HFFc6 (cell line): ENCODE measurements at regions not wholly inside any gene's neighbourhood (a gene's known extent, or its start where the extent isn't known, plus 50 kb on each side); places are given as distances from the start of the nearest gene placed in this dataset.

Experiments used
- DNase-seq: peaks from one replicate; pipeline ENCODE4 v3.0.0-alpha.2; 2018
- H3K27ac Mint-ChIP-seq: 2 replicates; pipeline ENCODE4 v1.8.0; 2020; ENCODE audit warnings: mild to moderate bottlenecking, mixed read lengths
- H3K27me3 Mint-ChIP-seq: 2 replicates; pipeline ENCODE4 v1.8.0; 2021; ENCODE audit warnings: mild to moderate bottlenecking, moderate library complexity, mixed read lengths; ENCODE audit not compliant: insufficient read depth
- H3K36me3 Mint-ChIP-seq: 2 replicates; pipeline ENCODE4 v1.8.0; 2021; ENCODE audit warnings: low read depth, mixed read lengths
- H3K4me1 Mint-ChIP-seq: 2 replicates; pipeline ENCODE4 v1.8.0; 2020; ENCODE audit warnings: low read depth, mixed read lengths
- H3K4me3 Mint-ChIP-seq: 2 replicates; pipeline ENCODE4 v1.8.0; 2020; ENCODE audit warnings: mild to moderate bottlenecking, moderate library complexity, mixed read lengths
- H3K9me3 Mint-ChIP-seq: 2 replicates; pipeline ENCODE4 v1.8.0; 2020; ENCODE audit warnings: mild to moderate bottlenecking, mixed read lengths
- CTCF ChIP-seq: fragments of 200-600 bp; sonication (generic); IDR thresholded peaks from 2 replicates; pipeline ENCODE4 v1.5.0; 2021; ENCODE audit warnings: antibody characterized with exemption, mild to moderate bottlenecking

DNA sequence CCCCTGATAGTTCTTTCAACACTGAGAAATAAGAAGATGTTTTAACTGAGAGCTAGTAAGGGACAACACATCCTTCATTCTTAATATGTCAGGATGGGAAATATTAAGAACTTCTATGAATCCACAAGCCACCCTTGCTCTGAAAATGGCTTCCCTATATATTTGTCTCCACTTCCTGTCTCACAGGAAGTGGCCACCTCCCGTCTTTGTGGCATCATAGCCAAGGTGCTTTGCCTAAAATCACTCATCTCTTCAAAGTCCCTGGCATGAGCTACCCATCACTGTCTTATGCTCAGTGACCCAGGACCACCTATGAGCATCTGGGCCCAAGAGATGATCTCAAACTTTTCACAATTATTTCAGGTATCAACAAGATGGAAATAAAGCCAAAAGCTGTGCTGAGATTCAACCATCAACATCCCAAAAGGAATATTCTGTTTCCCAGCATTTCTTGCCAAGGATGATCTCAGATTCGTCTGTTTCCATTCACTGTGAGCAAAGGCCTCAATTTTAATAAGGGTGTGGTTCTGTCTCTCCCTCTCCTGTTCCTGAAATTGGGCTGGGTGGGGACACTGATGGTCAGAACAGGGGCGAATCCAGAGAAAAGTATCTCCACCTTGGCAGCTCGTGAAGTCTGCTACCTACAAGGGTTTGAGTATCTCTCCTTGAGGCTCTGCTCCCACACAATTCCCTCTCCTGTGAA, 493.9 kb downstream of the MN1 start:
- no peak for TF ChIP-seq CTCF
- no peak overlapping the region for H3K27ac Mint-ChIP-seq
- H3K27me3 Mint-ChIP-seq, result peaks cover 13% of the 10 kb centered on the region; the same call in 1 of the 2 replicates
- H3K4me3 Mint-ChIP-seq, result no peak overlapping the region
- H3K9me3 Mint-ChIP-seq, result no peaks in the 10 kb centered on the region
- no peaks in the 10 kb centered on the region for H3K4me1 Mint-ChIP-seq
- DNase-seq, result no peak
- H3K36me3 Mint-ChIP-seq, result no peaks in the 10 kb centered on the region

DNA sequence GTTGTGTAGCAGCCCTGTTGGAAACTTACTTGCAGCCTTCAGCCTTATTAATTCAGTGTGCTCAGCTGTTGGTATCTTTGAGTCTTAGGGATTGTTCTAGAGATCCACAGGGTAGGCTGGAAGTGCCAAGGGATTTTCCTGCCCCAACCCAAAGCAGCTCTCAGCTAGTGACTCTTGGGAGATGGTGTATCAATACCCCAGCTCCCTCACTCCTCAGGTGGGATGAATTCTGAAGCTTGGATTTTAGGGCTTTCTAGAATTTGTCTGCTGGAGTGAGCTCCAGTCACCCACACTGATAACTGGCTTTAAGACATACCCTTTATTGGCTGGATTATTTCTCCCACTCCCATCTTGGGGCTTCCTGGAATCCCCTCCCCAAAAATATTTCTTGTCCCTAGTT, 493.0 kb downstream of the MN1 start:
- Mint-ChIP-seq H3K4me3 (no peak overlapping the region), H3K27me3 (peaks cover 13% of the 10 kb centered on the region; the same call in 1 of the 2 replicates), H3K36me3 (no peaks in the 10 kb centered on the region), H3K4me1 (no peaks in the 10 kb centered on the region), H3K27ac (no peak overlapping the region), H3K9me3 (no peaks in the 10 kb centered on the region)
- DNase-seq, result no peak
- no peak for TF ChIP-seq CTCF

DNA sequence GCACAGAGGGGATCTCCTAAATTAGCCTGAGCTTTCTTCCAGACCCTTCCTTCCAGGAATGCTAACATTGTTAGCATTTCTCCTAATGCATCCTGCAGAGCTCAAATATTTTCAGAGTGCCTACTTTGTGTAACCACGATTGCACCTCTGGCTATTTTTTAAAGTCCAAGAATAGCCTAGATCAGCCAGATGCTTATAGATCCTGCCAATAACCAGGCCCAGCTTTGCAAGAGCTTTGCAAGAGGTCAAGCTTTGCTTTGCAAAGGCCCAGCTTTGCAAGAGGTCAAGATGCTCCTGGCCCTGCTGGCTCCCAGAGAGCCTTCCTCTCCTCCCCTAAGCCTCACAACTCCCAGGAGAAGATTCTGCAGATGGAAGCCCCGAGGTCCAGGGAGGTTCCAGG, 491.9 kb downstream of the MN1 start:
- DNase-seq, result no peak
- no peak for TF ChIP-seq CTCF
- H3K4me3 Mint-ChIP-seq, result no peak overlapping the region
- peaks cover 13% of the 10 kb centered on the region for H3K27me3 Mint-ChIP-seq
- no peaks in the 10 kb centered on the region for H3K4me1 Mint-ChIP-seq
- no peaks in the 10 kb centered on the region for H3K36me3 Mint-ChIP-seq
- no peak overlapping the region for H3K27ac Mint-ChIP-seq
- H3K9me3 Mint-ChIP-seq, result no peaks in the 10 kb centered on the region

GRCh38 chr22:27310966-27311697, 490.4 kb downstream of the MN1 start:
- no peak overlapping the region for H3K27ac Mint-ChIP-seq
- no peak for DNase-seq
- H3K27me3 Mint-ChIP-seq, result peaks cover 12% of the 10 kb centered on the region
- no peaks in the 10 kb centered on the region for H3K4me1 Mint-ChIP-seq
- H3K36me3 Mint-ChIP-seq, result no peaks in the 10 kb centered on the region
- no peak for TF ChIP-seq CTCF
- no peaks in the 10 kb centered on the region for H3K9me3 Mint-ChIP-seq
- no peak overlapping the region for H3K4me3 Mint-ChIP-seq

- DNase-seq, result no peak
- no peak overlapping the region for H3K27ac Mint-ChIP-seq
- H3K4me1 Mint-ChIP-seq, result no peaks in the 10 kb centered on the region
- H3K4me3 Mint-ChIP-seq, result no peak overlapping the region
- no peaks in the 10 kb centered on the region for H3K36me3 Mint-ChIP-seq
- no peak for TF ChIP-seq CTCF
- no peaks in the 10 kb centered on the region for H3K9me3 Mint-ChIP-seq
- H3K27me3 Mint-ChIP-seq, result peaks cover 18% of the 10 kb centered on the region
These were observed 489.6 kb downstream of the MN1 start for GRCh38 chr22:27311698-27312550.
